DND-41 (cell line): ENCODE measurements at regions not wholly inside any gene's neighbourhood (a gene's known extent, or its start where the extent isn't known, plus 50 kb on each side); places are given as distances from the start of the nearest gene placed in this dataset.

ENCODE experiments used
- ATAC-seq: fragments of 200-7000 bp; cut with Tn5 transposase; 3 replicates; pipeline ENCODE4 v1.9.1; 2021; ENCODE audit warnings: low read depth; ENCODE audit not compliant: insufficient read depth
- DNase-seq: peaks from one replicate; pipeline ENCODE4 v3.0.0-alpha.2; 2020
- H2AFZ ChIP-seq: 2 replicates; pipeline ENCODE4 v1.6.0; 2012; ENCODE audit warnings: low read depth, low read length
- H3K27ac ChIP-seq: 2 replicates; pipeline ENCODE4 v1.5.1; 2012; ENCODE audit warnings: low read length, inconsistent platforms
- H3K27me3 ChIP-seq: fragments of 200-600 bp; sonication (generic); 2 replicates; pipeline ENCODE4 v1.6.0; 2012; ENCODE audit warnings: low read length, mild to moderate bottlenecking, inconsistent platforms; ENCODE audit not compliant: insufficient read depth, poor library complexity
- H3K36me3 ChIP-seq: 2 replicates; pipeline ENCODE4 v1.5.1; 2012; ENCODE audit warnings: low read length, inconsistent platforms; ENCODE audit not compliant: insufficient read depth
- H3K4me1 ChIP-seq: 2 replicates; pipeline ENCODE4 v1.5.1; 2012; ENCODE audit warnings: mild to moderate bottlenecking, low read length; ENCODE audit not compliant: insufficient read depth
- H3K4me2 ChIP-seq: 2 replicates; pipeline ENCODE4 v1.6.0; 2012; ENCODE audit warnings: mild to moderate bottlenecking, moderate library complexity, low read length, inconsistent platforms; ENCODE audit not compliant: insufficient read depth
- H3K4me3 ChIP-seq, 2 experiments: fragments of 200-600 bp in 1 of 2; shearing (Covaris generic) in 1 of 2; 2 replicates each; pipeline ENCODE4 v1.5.1; 2012 to 2016; ENCODE audit warnings: inconsistent platforms in 2 of 2, low read length in 2 of 2, mild to moderate bottlenecking in 2 of 2, low read depth in 1 of 2, moderate library complexity in 1 of 2
- H3K79me2 ChIP-seq: 2 replicates; pipeline ENCODE4 v1.6.0; 2012; ENCODE audit warnings: low read length, inconsistent platforms; ENCODE audit not compliant: insufficient read depth
- H3K9ac ChIP-seq: 2 replicates; pipeline ENCODE4 v1.6.0; 2012; ENCODE audit warnings: low read depth, mild to moderate bottlenecking, inconsistent platforms, low read length, moderate library complexity
- H3K9me3 ChIP-seq: 2 replicates; pipeline ENCODE4 v1.5.1; 2012; ENCODE audit warnings: low read length, moderate library complexity, mild to moderate bottlenecking, inconsistent platforms; ENCODE audit not compliant: insufficient read depth, severe bottlenecking
- H4K20me1 ChIP-seq: 2 replicates; pipeline ENCODE4 v1.6.0; 2012; ENCODE audit warnings: low read length; ENCODE audit not compliant: insufficient read depth
- EZH2 ChIP-seq: IDR thresholded peaks from 3 replicates; pipeline ENCODE4 v1.6.1; 2012; ENCODE audit warnings: borderline replicate concordance, low read depth, mild to moderate bottlenecking, moderate library complexity, low read length, inconsistent platforms; ENCODE audit not compliant: severe bottlenecking
- TF ChIP-seq, protein P1 (sequence below): IDR thresholded peaks from 2 replicates; pipeline ENCODE4 v1.5.1; 2012; ENCODE audit warnings: borderline replicate concordance, low read length, moderate library complexity, mild to moderate bottlenecking; ENCODE audit not compliant: poor library complexity, severe bottlenecking; ENCODE audit errors: extremely low read depth

DNA sequence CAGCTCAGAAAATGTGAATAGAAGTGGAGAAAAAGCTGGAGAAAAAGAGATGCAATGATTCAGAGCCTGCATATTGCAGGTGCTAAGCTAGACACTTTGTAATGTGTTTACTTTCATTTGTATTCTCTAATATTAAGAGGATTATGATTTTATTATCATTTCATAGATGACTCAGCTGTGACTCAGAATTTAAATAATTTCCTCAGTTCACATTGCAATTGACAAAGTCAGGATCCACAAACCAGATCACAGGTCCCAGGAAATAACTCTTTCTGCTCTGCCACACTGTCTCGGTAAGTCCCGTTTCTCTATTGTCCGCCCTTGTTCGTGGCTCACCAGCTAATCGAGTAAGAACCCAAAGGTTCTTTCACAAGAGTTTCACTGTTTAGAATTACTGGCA lies 235.4 kb upstream of the MON1B start:
- TF ChIP-seq EZH2, result no peak
- TF ChIP-seq, protein P1, sequence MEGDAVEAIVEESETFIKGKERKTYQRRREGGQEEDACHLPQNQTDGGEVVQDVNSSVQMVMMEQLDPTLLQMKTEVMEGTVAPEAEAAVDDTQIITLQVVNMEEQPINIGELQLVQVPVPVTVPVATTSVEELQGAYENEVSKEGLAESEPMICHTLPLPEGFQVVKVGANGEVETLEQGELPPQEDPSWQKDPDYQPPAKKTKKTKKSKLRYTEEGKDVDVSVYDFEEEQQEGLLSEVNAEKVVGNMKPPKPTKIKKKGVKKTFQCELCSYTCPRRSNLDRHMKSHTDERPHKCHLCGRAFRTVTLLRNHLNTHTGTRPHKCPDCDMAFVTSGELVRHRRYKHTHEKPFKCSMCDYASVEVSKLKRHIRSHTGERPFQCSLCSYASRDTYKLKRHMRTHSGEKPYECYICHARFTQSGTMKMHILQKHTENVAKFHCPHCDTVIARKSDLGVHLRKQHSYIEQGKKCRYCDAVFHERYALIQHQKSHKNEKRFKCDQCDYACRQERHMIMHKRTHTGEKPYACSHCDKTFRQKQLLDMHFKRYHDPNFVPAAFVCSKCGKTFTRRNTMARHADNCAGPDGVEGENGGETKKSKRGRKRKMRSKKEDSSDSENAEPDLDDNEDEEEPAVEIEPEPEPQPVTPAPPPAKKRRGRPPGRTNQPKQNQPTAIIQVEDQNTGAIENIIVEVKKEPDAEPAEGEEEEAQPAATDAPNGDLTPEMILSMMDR, result no peak
- H3K36me3 ChIP-seq, result no peaks in the 10 kb centered on the region
- no peak overlapping the region for H3K4me3 ChIP-seq
- no peaks in the 10 kb centered on the region for H3K79me2 ChIP-seq
- no peak overlapping the region for H3K9ac ChIP-seq
- DNase-seq (no peak), ATAC-seq (no peak)
- H2AFZ ChIP-seq, result no peak overlapping the region
- no peak overlapping the region for H3K27ac ChIP-seq
- no peaks in the 10 kb centered on the region for H3K4me1 ChIP-seq
- H3K9me3 ChIP-seq, result no peaks in the 10 kb centered on the region
- H3K4me2 ChIP-seq, result no peak overlapping the region
- no peaks in the 10 kb centered on the region for H4K20me1 ChIP-seq
- no peaks in the 10 kb centered on the region for H3K27me3 ChIP-seq

DNA sequence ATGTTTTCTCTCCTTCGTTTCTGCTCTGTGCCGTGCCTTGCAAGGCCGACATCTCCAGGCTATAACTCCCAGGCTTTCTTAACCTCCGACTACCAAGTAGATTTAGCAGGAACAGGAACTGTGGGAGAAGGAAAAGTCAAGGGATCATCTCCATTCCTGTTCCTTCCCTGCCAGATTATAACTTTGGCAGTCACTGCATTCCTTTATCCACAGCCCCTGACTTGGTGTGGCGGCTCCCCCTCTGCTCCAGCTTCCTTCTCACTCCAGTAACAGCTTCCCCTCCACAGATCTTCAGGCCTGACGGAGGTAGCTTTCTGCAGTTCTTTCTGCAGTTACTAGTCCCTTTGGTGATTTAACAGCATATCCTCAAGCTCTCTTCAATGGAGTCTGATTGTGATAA lies 234.6 kb upstream of the MON1B start:
- DNase-seq (no peak), ATAC-seq (no peak)
- H4K20me1 ChIP-seq, result no peaks in the 10 kb centered on the region
- H3K27ac ChIP-seq, result no peak overlapping the region
- no peak overlapping the region for H3K9ac ChIP-seq
- H3K27me3 ChIP-seq, result no peaks in the 10 kb centered on the region
- no peaks in the 10 kb centered on the region for H3K79me2 ChIP-seq
- no peak for TF ChIP-seq EZH2
- TF ChIP-seq, protein P1, result no peak
- H3K9me3 ChIP-seq, result no peaks in the 10 kb centered on the region
- no peak overlapping the region for H3K4me2 ChIP-seq
- no peak overlapping the region for H3K4me3 ChIP-seq
- H3K36me3 ChIP-seq, result no peaks in the 10 kb centered on the region
- no peak overlapping the region for H2AFZ ChIP-seq
- H3K4me1 ChIP-seq, result no peaks in the 10 kb centered on the region

DNA sequence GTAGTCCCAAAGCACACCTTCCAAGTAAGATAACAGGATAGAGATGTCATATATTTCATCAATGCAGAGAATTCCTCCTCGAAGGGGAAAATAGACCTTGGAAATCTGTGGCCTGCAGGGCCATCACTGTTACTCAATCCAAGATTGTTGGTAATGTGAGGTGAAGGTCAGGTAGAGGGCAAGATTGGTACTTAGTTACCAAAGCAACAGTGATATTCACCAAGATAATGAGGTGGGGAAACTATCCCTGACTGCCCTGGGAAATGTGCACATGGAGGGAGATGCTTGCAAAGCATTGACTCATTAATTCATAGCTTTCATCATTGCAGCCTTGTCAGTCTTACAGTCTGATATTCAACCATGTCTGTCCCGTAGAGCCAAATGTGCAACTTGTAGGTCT lies 234.1 kb upstream of the MON1B start:
- ATAC-seq (no peak), DNase-seq (no peak)
- H3K4me1 ChIP-seq, result no peaks in the 10 kb centered on the region
- TF ChIP-seq, protein P1, result no peak
- TF ChIP-seq EZH2, result no peak
- H3K4me3 ChIP-seq, result no peak overlapping the region
- H3K4me2 ChIP-seq, result no peak overlapping the region
- H3K79me2 ChIP-seq, result no peaks in the 10 kb centered on the region
- no peak overlapping the region for H2AFZ ChIP-seq
- H3K9me3 ChIP-seq, result no peaks in the 10 kb centered on the region
- H3K27ac ChIP-seq, result no peak overlapping the region
- no peaks in the 10 kb centered on the region for H4K20me1 ChIP-seq
- no peaks in the 10 kb centered on the region for H3K36me3 ChIP-seq
- no peak overlapping the region for H3K9ac ChIP-seq
- no peaks in the 10 kb centered on the region for H3K27me3 ChIP-seq

DNA sequence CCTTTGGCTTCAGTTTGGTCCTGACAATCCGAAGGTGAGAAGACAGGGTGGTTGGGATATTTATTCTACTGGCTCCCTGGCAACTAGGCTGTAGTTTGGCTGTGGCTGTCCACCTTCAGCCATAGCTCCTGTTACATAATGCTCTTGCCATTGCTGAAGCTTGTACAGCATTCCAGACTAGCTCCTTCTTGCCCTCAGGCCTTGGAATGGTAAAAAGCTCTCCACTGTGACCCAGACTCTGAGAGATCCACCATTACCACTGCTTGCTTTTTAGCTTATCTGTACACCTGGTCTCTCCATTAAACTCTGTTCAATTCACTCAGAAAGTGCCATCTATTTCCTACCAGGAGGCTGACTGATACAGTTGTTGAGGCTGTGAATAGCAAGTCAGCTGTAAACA lies 231.8 kb upstream of the MON1B start:
- TF ChIP-seq, protein P1, result no peak
- no peak for TF ChIP-seq EZH2
- H3K9me3 ChIP-seq, result no peaks in the 10 kb centered on the region
- DNase-seq, result no peak
- H3K27ac ChIP-seq, result no peak overlapping the region
- H2AFZ ChIP-seq, result no peak overlapping the region
- H3K9ac ChIP-seq, result no peak overlapping the region
- ATAC-seq, result no peak
- H3K27me3 ChIP-seq, result no peaks in the 10 kb centered on the region
- no peaks in the 10 kb centered on the region for H3K79me2 ChIP-seq
- no peaks in the 10 kb centered on the region for H4K20me1 ChIP-seq
- no peaks in the 10 kb centered on the region for H3K36me3 ChIP-seq
- no peaks in the 10 kb centered on the region for H3K4me1 ChIP-seq
- no peak overlapping the region for H3K4me3 ChIP-seq
- H3K4me2 ChIP-seq, result no peak overlapping the region
